ENCODE measurements at regions not wholly inside any gene's neighbourhood (a gene's known extent, or its start where the extent isn't known, plus 50 kb on each side); places are given as distances from the start of the nearest gene placed in this dataset.

DNA sequence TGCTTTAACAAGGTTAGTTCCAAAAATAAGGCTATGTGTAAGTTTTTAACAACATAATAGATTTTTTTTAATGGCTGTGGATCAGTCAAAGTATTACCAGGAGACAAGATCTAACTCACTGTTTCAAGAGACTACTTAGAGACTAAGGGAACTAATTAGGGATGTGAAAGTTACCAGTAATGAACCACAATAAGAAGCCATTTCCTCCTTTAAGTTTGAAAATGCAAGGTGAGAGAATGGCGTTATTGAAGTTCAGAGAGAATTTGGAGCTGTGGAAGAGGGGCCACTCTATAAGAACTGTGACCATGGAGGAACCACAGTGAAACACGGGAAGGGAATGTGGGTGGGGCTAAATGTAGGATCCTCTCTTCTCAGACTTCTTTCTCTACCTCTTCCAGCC is 624.2 kb downstream of the GLUD2 start:
- TF ChIP-seq POLR2A (IDR thresholded peaks at IDR 0.05): no peak
- TF ChIP-seq, protein P1, sequence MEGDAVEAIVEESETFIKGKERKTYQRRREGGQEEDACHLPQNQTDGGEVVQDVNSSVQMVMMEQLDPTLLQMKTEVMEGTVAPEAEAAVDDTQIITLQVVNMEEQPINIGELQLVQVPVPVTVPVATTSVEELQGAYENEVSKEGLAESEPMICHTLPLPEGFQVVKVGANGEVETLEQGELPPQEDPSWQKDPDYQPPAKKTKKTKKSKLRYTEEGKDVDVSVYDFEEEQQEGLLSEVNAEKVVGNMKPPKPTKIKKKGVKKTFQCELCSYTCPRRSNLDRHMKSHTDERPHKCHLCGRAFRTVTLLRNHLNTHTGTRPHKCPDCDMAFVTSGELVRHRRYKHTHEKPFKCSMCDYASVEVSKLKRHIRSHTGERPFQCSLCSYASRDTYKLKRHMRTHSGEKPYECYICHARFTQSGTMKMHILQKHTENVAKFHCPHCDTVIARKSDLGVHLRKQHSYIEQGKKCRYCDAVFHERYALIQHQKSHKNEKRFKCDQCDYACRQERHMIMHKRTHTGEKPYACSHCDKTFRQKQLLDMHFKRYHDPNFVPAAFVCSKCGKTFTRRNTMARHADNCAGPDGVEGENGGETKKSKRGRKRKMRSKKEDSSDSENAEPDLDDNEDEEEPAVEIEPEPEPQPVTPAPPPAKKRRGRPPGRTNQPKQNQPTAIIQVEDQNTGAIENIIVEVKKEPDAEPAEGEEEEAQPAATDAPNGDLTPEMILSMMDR (IDR thresholded peaks at IDR 0.05): no peak
- no peak for TF ChIP-seq POLR2AphosphoS5 (IDR thresholded peaks at IDR 0.05)

Measured in prostate gland (tissue), 2 donors.